Lower lobe of right lung (tissue), 2 donors: ENCODE measurements at regions not wholly inside any gene's neighbourhood (a gene's known extent, or its start where the extent isn't known, plus 50 kb on each side); places are given as distances from the start of the nearest gene placed in this dataset.

ENCODE experiments used
- ATAC-seq, 2 donors: fragments of 200-7000 bp; cut with Tn5 transposase; one replicate each; pipeline ENCODE4 v1.9.1; 2020 to 2022; ENCODE audit warnings: mild to moderate bottlenecking in 2 of 2, moderate library complexity in 2 of 2
- DNase-seq: peaks from one replicate; pipeline ENCODE4 v3.0.0-alpha.2; 2020
- H3K27ac ChIP-seq: fragments of 200-600 bp; one replicate; pipeline ENCODE4 v1.8.0; 2022
- H3K27me3 ChIP-seq: fragments of 200-600 bp; one replicate; pipeline ENCODE4 v1.8.0; 2022; ENCODE audit warnings: low read depth
- H3K36me3 ChIP-seq: fragments of 200-600 bp; one replicate; pipeline ENCODE4 v1.8.0; 2022; ENCODE audit warnings: mild to moderate bottlenecking
- H3K4me1 ChIP-seq: fragments of 200-600 bp; one replicate; pipeline ENCODE4 v1.8.0; 2022
- H3K4me3 ChIP-seq: fragments of 200-600 bp; one replicate; pipeline ENCODE4 v1.8.0; 2022; ENCODE audit warnings: mild to moderate bottlenecking
- H3K9me3 ChIP-seq: fragments of 200-600 bp; one replicate; pipeline ENCODE4 v1.8.0; 2022
- intact Hi-C: fragments of 100-400 bp; cut with DNase I; formaldehyde crosslinking; loops from one replicate; pipeline ENCODE4 v1.11.0; 2022
- TF ChIP-seq, protein P1 (sequence below): fragments of 200-600 bp; IDR thresholded peaks from one replicate; pipeline ENCODE4 v1.8.0; 2022; ENCODE audit warnings: antibody characterized with exemption, mild to moderate bottlenecking
- donor health status: DM: no; HTN: yes; CAD: no; lungs with severe emphysema.

DNA sequence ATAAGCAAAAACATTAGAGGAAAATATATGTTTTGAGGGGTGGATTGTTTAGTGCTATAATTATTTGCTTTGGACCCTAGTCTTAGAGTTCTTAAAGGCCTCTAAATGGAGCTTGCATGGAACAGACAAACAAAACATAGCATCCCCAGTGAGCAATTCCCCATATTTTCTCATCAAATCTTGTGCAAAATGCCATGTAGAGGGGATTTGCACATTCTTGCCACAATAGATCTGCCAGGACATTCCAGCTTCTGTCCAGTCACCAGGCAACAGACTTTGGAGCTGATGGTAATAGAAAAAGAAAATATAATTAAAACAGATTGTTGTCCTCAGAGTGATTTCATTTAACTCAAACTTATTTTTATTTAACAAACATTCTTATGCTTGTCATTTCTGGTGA, 360.3 kb upstream of the PDGFD start:
- Histone ChIP-seq H3K9me3 (no peaks in the 10 kb centered on the region), H3K4me3 (no peak overlapping the region), H3K4me1 (no peaks in the 10 kb centered on the region), H3K27me3 (no peaks in the 10 kb centered on the region), H3K27ac (no peak overlapping the region), H3K36me3 (no peaks in the 10 kb centered on the region)
- intact Hi-C loops, result no loop called here
- TF ChIP-seq, protein P1, sequence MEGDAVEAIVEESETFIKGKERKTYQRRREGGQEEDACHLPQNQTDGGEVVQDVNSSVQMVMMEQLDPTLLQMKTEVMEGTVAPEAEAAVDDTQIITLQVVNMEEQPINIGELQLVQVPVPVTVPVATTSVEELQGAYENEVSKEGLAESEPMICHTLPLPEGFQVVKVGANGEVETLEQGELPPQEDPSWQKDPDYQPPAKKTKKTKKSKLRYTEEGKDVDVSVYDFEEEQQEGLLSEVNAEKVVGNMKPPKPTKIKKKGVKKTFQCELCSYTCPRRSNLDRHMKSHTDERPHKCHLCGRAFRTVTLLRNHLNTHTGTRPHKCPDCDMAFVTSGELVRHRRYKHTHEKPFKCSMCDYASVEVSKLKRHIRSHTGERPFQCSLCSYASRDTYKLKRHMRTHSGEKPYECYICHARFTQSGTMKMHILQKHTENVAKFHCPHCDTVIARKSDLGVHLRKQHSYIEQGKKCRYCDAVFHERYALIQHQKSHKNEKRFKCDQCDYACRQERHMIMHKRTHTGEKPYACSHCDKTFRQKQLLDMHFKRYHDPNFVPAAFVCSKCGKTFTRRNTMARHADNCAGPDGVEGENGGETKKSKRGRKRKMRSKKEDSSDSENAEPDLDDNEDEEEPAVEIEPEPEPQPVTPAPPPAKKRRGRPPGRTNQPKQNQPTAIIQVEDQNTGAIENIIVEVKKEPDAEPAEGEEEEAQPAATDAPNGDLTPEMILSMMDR, result no peak
- no peak for ATAC-seq
- no peak for DNase-seq

DNA sequence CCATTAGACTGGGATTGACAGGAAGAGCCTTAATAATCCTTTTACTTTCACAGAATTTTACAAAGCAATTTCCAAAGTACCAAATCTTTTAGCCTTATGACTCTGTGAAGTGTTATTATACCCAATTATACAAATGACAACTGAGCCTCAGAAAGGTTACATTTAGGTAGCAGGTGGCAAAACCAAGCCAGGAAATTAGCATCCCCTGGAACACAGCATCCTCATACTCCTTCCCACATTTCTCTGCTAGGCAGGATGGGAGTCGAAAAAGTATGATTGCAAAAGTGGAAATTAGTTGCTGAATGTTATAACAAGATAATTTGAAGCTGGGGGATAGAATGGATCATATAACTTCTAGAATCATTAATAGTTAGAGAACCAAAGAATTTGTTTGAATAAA, 359.7 kb upstream of the PDGFD start:
- H3K4me1 ChIP-seq, result no peaks in the 10 kb centered on the region
- no peak for ATAC-seq
- H3K27me3 ChIP-seq, result no peaks in the 10 kb centered on the region
- H3K9me3 ChIP-seq, result no peaks in the 10 kb centered on the region
- H3K27ac ChIP-seq, result no peak overlapping the region
- intact Hi-C loops, result no loop called here
- DNase-seq, result no peak
- H3K4me3 ChIP-seq, result no peak overlapping the region
- H3K36me3 ChIP-seq, result no peaks in the 10 kb centered on the region
- TF ChIP-seq, protein P1, result no peak

DNA sequence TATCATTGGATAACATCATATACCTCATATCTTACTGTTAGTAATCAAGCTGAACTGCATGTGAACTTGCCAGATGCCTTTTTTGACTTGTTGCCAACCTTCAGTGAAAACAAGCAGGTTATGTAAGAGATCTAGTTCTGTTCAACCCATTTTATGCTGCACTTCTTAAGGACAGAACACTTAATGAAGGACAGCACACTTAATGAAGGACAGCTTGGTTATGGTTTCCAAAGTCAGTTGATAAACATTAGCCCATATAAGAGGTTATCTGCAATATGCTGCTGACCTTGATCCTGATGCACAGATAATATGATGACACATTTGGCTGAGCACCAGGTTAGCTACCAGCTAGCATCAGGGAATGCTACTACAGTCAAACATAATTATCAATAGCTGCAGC, 358.7 kb upstream of the PDGFD start:
- ATAC-seq, result no peak
- intact Hi-C loops, result no loop called here

DNA sequence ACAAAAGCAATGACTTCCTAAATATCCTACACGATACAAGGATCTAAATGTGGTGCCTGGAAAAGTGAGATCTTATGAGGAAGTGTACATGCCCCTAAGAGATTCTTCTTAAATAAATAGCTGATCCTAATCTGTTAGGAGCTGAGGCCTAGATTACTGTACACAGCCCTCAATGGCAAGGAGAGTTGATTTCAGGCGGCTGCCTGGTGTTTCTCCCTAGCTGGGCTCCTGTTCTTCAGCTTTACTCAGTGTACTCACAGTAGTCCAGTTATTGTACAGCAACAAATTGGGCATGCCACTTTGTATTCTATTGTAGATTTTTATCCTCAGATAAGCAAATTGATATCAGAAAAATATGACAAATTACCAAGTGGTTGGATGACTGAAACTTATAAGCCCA, 358.2 kb upstream of the PDGFD start:
- no peak overlapping the region for H3K4me3 ChIP-seq
- intact Hi-C loops, result no loop called here

More for the DNA sequence above, 358.7 kb upstream of the PDGFD start:
- no peak overlapping the region for H3K27ac ChIP-seq
- DNase-seq, result no peak
- H3K4me1 ChIP-seq, result no peaks in the 10 kb centered on the region
- TF ChIP-seq, protein P1, result no peak
- H3K4me3 ChIP-seq, result no peak overlapping the region
- H3K9me3 ChIP-seq, result no peaks in the 10 kb centered on the region
- no peaks in the 10 kb centered on the region for H3K36me3 ChIP-seq
- H3K27me3 ChIP-seq, result no peaks in the 10 kb centered on the region

DNA sequence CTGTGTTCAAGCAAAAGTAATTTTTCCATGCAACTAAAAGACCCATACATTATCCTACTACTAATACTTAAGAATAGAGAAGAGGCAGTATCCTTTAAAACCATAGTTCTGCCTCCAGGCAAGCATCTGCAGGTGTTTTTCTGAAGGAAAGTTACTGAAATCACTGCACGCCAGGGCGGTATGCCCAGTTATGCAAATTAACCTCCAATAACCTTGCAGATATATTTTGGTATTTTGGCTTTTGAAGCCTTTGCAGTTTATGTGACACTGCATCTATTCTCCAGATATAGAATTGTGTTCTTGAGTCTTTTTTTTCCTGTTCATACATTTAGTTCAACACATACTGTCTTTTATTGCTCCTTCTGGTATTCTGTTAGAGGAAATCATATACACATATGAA, 346.2 kb upstream of the PDGFD start:
- ATAC-seq (no peak), DNase-seq (no peak)
- TF ChIP-seq, protein P1, result no peak
- H3K27me3 ChIP-seq, result no peaks in the 10 kb centered on the region
- H3K27ac ChIP-seq, result no peak overlapping the region
- H3K4me1 ChIP-seq, result no peaks in the 10 kb centered on the region
- intact Hi-C loops, result no loop called here
- no peak overlapping the region for H3K4me3 ChIP-seq
- H3K9me3 ChIP-seq, result no peaks in the 10 kb centered on the region
- no peaks in the 10 kb centered on the region for H3K36me3 ChIP-seq

More for the DNA sequence above, 358.2 kb upstream of the PDGFD start:
- Histone ChIP-seq H3K36me3 (no peaks in the 10 kb centered on the region), H3K4me1 (no peaks in the 10 kb centered on the region), H3K27ac (no peak overlapping the region), H3K9me3 (no peaks in the 10 kb centered on the region), H3K27me3 (no peaks in the 10 kb centered on the region)
- TF ChIP-seq, protein P1, result no peak
- DNase-seq (no peak), ATAC-seq (no peak)

DNA sequence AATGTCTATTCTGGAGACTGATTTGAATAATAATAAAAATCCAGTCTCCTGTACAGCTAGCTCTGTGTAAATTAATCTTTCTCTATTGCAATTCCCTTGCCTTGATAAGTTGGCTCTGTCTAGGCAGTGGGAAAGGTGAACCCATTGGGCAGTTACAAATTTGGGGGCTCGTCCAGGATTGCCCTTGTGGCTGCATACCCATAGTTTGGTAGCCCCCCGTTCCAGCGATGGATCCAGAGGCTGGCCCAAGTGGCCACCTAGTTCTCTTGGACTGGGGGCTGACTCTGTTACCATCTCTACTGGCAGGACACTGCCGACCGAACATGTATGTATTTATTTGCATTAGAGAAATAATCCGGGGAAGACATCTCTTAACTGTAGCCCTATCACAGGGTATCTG, 326.2 kb upstream of the PDGFD start:
- no peaks in the 10 kb centered on the region for H3K36me3 ChIP-seq
- H3K27ac ChIP-seq, result no peak overlapping the region
- no peak overlapping the region for H3K4me3 ChIP-seq
- ATAC-seq (no peak), DNase-seq (no peak)
- intact Hi-C loops, result no loop called here
- peaks cover 32% of the 10 kb centered on the region for H3K9me3 ChIP-seq
- H3K4me1 ChIP-seq, result no peaks in the 10 kb centered on the region
- TF ChIP-seq, protein P1, result no peak
- no peaks in the 10 kb centered on the region for H3K27me3 ChIP-seq
